ENCODE measurements at regions not wholly inside any gene's neighbourhood (a gene's known extent, or its start where the extent isn't known, plus 50 kb on each side); places are given as distances from the start of the nearest gene placed in this dataset.
"Not testable (repeated sequence)": the region's sequence is repeated elsewhere in the genome, so short reads cannot be mapped to it uniquely, and the experiment has no call there.

GRCh38 chr1:80363689-80364475 is 1357.4 kb upstream of the ADGRL4 start:
- no peak for DNase-seq (ENCODE audit: low read depth, low spot score)

DNA sequence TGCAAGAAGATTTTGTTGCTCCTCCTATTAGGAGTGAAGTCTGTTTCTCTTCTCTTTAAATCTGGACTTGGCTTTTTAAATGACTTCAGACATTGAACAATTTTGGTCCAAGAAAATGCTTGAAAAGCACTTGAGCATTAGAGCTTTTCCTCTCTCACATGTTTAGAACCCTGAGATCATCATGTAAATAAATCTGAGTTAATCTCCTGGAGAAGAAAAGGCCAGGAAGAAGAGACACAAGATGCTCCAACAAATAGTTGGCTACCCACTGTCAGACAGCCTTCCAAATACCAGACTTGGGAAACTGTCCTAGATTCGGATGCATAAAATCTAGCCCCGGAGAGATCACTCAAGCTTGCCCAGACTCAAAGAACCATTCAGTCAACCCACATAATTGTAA is 1353.1 kb upstream of the ADGRL4 start:
- DNase-seq (ENCODE audit: low read depth, low spot score), result no peak

- no peak for DNase-seq (ENCODE audit: low read depth, low spot score)
These were observed 1342.7 kb upstream of the ADGRL4 start for GRCh38 chr1:80349218-80349617.

DNA sequence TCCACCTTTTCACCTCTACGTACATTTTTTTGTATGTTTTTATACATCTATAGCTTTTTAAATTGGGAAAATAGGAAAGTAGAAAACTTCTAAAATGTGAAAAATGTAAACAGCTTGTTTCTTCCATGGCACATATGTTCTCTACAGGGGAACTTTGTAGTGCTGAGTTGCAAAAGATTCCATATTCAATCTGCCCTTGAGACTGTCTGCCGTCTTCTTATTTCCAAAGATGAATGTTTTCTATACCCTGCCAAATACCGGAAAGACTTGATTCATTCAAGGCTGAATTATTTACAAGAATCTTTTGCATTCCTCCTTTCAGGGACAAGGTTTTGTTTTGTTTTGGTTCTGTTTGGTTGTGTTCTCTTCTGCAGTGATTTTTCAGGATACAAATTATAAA is 1334.5 kb upstream of the ADGRL4 start:
- DNase-seq (ENCODE audit: low read depth, low spot score), result no peak

DNA sequence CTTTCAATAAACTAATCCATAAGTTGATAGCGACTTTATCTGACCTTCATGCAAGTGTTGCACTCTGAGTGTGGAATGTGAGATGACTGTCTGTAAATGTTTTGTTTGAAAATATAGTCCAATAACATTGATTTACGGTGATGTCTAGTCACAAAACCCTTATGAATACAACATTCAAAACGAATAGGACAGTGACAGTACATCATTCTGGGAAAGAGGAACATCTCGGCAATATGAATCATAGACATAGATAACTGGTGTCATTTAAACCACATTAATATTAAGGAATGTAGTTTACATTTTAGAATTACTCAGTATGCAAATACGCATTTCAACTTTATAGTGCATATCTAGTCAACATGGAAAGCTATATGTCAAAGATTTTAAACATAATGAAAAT is 1311.6 kb upstream of the ADGRL4 start:
- no peak for DNase-seq (ENCODE audit: low read depth, low spot score)

DNA sequence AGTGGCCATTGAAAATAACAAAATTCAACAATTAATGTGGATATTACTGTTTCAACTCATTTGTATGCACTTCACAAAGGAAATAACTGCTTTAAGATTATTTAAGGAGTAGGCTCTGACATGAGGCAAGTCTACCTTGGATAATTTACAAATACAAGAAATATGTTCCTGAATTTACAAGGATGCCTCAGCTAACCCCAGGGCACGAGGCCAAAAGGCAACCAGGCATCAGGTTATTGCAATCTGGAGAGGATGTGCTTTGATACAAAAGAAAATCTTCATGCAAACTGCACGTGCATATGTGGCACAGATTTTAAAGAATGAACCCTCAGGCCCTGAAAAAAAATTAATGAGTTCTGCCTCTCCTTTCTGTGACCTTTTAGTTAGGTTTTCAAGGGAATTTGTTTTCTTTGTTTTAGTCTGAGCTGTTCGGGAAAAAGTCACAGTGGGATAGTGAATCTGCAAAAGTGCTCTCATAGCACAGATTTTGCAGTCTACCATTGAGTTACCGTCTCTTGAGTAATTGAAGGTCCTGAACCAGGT is 1304.2 kb upstream of the ADGRL4 start:
- no peak for DNase-seq (ENCODE audit: low read depth, low spot score)

GRCh38 chr1:80305466-80305865 is 1298.9 kb upstream of the ADGRL4 start:
- DNase-seq (ENCODE audit: low read depth, low spot score), result no peak

- DNase-seq (ENCODE audit: low read depth, low spot score), result no peak
These were observed 1287.3 kb upstream of the ADGRL4 start for GRCh38 chr1:80293818-80294217.

GRCh38 chr1:80288750-80289149 is 1282.2 kb upstream of the ADGRL4 start:
- not testable (repeated sequence) for DNase-seq (ENCODE audit: low read depth, low spot score)

DNA sequence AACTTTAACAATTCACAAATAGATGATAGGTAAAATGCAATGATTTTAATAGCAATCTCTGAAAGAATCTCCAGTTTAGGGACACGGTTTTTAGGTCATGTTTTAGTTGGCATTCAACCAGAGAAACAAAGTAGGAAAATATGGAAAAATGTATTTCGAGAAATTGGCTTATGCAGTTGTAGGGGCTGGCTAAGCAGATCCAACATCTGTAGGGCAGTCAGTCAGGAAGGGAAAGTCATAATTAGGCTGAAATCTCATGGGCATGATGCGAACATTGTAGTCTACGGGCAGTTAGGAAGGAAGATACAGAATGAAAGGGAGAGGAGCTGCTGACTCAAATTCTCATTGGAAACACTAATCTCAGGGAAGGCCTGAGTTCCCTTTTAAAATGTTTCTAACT is 1276.0 kb upstream of the ADGRL4 start:
- no peak for DNase-seq (ENCODE audit: low read depth, low spot score)

- no peak for DNase-seq (ENCODE audit: low read depth, low spot score)
These were observed 1272.4 kb upstream of the ADGRL4 start for GRCh38 chr1:80278936-80279335.

GRCh38 chr1:80274256-80274655 is 1267.7 kb upstream of the ADGRL4 start:
- DNase-seq (ENCODE audit: low read depth, low spot score), result no peak

- DNase-seq (ENCODE audit: low read depth, low spot score), result no peak
These were observed 1266.0 kb upstream of the ADGRL4 start for GRCh38 chr1:80272495-80272894.

GRCh38 chr1:80258659-80259058 is 1252.1 kb upstream of the ADGRL4 start:
- no peak for DNase-seq (ENCODE audit: low read depth, low spot score)

GRCh38 chr1:80251591-80251990 is 1245.1 kb upstream of the ADGRL4 start:
- DNase-seq (ENCODE audit: low read depth, low spot score), result no peak

DNA sequence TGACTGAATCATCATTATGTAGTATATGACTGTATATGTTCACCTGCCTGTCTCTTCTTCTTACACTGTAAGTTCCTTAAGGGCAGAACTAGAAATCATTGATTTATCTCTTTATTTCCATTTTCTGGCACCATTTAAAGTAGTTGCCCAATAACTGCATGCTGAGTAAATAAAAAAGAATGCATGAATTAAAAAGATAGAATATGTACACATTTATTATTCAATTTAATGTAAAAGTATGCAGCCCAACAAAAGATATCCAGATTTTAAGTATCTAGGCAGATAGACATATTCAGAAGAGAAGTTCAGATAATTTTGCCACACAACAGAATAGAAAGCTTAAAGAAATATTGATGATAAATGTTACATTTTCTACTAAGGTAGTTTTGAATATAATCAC is 1244.6 kb upstream of the ADGRL4 start:
- no peak for DNase-seq (ENCODE audit: low read depth, low spot score)

- no peak for DNase-seq (ENCODE audit: low read depth, low spot score)
These were observed 1244.1 kb upstream of the ADGRL4 start for GRCh38 chr1:80250573-80251168.

GRCh38 chr1:80249699-80250098 is 1243.2 kb upstream of the ADGRL4 start:
- DNase-seq (ENCODE audit: low read depth, low spot score), result no peak

DNA sequence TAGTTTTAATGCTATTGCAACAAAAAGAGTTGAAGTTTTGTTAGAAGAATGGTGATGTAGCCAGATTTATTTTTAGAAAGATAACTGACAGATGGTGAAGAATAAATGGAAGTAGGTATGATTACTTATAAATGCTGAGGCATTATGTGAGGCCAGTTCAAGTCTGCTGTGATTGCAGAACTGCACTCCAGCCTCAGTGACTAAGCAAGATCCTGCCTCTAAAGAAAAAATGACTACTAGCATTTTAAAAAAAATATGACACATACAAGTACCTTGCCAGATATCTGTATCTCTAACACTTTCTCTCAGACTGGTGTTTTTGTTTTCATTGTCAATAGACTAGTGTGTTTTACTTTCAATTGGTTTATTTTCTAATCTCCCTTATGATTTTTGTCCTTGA is 1242.4 kb upstream of the ADGRL4 start:
- no peak for DNase-seq (ENCODE audit: low read depth, low spot score)

GRCh38 chr1:80245813-80246212 is 1239.3 kb upstream of the ADGRL4 start:
- no peak for DNase-seq (ENCODE audit: low read depth, low spot score)

DNA sequence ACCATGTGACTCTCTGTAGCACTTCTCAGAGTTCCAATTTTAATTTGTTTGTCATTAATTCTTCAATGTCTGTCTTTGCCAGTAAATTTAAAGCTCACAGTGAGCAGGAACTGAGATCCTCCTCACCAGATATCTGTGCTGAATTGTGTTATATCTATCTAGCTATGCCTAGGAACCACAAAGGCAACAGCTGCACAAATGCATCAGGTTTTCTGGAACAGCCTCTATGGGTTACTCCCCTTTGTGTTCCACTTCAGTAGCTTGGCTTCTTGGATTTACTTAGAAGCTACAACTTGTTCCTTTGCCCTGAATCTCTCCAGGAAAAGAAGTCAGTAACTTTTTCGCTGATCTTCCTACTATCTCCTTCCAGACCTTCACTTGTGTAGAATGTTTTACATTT is 1237.8 kb upstream of the ADGRL4 start:
- no peak for DNase-seq (ENCODE audit: low read depth, low spot score)

- DNase-seq (ENCODE audit: low read depth, low spot score), result no peak
These were observed 1235.0 kb upstream of the ADGRL4 start for GRCh38 chr1:80241566-80241965.

DNA sequence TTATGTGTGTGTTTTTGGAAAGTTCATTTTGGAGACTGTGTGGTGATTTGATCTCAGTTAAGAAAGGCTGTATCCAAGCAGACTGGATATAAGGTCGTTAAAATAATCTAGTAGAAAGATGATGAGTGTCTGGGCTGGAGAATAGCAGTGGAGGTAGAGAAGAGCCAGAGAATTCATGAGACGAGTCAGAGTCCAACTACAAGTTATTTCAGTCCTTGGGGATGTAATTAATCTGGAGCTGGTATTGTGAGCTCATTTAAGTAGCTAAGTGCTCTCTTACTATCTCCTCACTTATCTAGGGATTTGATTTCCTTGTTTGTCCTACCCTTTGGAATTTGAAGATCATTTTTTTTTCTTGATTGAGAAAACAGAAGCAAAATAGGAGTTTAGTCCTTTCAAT is 1219.0 kb upstream of the ADGRL4 start:
- DNase-seq (ENCODE audit: low read depth, low spot score), result no peak

All from brain pericyte (primary cell).